ENCODE measurements at regions not wholly inside any gene's neighbourhood (a gene's known extent, or its start where the extent isn't known, plus 50 kb on each side); places are given as distances from the start of the nearest gene placed in this dataset.
"Not testable (repeated sequence)": the region's sequence is repeated elsewhere in the genome, so short reads cannot be mapped to it uniquely, and the experiment has no call there.

DNA sequence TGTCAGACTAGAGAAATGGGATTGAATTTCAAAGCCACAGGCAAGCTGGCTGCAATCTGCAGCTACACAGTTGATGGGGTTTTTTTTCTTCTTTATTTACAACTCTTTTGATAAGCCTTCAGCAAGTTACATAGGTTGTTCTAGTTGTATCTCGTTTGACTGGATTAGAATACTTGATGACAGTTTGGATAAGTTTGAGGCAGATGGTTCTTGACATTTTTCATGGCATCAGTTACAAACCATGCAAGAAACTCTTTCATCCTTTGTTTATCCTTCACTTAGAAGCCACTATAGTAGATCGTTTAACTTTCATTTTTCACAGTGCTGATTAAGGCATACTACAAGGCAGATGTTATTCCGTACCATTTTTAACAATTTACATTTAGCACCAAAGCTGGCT is 238.9 kb downstream of the TOX3 start:
- DNase-seq: no peak

DNA sequence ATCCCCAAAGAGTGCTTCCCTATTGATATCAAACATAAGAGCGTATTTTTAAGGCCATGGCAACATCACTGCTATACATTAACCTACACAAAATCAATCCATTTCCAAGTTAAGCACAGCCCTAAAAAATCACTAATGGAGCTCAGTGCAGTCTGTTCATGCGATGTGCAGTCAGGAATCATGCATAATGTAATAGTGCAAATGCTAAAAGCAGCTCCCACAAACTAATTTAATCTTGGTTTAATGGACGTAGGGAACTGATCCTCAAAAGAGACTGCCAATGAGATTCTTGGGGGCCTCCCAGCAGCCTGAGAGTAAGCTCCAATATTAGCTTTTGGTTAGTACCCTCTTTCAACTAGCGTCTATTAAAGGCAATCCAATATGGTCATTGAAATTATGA is 245.9 kb downstream of the TOX3 start:
- no peak for DNase-seq

DNA sequence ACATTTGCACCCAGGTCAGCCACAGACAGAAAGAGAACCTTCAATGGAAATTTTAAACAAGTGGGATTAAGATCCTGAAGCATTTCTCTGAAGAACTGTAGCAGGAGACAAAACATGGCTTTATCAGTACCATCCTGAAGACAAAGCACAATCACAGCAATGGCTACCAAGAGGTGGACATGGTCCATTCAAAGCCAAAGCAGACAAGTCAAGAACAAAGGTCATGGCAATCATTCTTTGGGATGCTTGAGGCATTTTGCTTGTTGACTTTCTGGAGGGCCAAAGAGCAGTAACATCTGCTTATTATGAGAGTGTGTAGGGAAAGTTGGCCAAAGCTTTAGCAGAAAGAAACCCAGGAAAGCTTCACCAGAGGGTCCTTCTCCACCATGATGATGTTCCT is 248.2 kb downstream of the TOX3 start:
- no peak for DNase-seq

DNA sequence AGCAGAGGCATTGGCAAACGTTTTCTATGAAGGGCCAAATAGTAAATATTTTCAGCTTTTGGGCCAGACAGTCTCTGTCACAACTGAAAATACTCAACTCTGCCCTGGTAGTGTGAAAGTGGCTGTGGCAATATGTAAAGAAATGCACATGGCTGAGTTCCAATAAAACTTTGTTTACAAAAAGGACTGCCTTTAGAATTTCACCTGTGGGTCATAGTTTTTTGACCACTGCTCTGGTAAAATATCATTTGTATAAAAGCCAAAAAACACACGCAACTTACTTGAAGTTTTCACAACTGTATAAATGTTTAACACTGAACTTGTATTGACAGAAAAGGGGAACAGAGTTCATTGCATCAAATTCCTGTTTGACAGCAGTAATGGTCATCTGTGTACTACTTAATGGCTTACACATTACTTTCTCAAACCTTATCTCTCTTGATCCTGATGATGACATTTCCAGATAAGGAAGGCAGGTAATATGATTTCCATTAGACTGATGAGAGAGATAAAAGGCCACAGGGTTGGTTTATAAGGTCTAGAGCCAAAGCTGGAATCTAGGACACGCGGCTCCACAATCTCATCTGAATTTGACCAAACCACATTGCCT is 250.1 kb downstream of the TOX3 start:
- DNase-seq: not testable (repeated sequence)

DNA sequence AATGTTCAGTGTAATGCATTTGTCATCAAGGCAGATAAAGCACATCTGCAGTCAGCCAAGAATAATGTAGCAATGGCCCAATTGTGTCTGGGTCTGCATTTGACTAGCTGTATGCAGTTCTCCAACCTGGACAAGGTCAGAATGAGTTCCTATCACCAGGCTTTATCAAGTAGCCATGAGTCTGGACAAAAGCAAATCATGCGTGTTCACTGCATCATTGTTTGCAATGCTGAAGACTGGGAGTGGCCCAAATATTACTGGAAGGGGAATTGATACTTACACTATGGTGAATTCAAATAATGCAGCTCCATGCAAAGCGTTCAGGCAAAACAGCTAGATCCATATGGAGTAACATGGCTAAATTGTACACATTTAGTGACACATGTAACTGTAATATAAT is 250.9 kb downstream of the TOX3 start:
- no peak for DNase-seq

DNA sequence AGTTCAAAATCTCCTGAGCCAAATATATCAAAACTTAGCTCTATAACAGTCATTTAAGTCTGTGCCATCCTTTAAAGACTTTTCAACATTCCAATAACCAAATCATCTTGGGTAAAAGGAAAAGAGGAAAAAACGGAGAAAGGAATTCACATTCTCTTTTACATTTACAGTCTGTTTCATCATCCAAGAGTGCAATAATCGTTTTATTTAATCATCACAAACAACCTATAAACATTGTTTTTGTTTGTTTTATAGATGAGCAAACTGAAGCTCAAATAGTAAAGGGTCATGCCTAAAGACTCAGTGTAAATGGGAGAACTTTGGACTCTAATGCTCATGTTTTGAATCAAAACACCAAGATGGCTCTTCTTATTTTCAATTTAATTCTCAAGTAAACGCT is 252.3 kb downstream of the TOX3 start:
- no peak for DNase-seq

DNA sequence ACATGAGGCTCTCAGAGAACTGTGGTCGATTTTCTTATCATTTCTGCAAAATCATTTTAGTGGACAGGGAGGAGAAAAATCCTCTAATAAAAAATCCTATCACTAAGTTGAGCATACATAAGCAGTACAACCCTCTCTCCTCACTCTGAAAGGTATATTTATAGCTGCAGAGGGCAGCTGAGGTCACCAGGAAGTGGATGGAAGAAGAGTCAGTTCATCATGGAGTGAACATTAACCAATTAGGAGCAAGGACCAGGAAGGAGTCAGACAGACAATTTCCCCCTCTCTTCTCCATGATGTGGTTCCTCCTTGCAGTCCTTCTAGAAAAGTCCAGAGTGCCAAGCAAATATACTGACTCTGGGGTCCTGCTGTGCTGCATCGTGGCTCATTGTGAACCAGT is 253.7 kb downstream of the TOX3 start:
- no peak for DNase-seq

DNA sequence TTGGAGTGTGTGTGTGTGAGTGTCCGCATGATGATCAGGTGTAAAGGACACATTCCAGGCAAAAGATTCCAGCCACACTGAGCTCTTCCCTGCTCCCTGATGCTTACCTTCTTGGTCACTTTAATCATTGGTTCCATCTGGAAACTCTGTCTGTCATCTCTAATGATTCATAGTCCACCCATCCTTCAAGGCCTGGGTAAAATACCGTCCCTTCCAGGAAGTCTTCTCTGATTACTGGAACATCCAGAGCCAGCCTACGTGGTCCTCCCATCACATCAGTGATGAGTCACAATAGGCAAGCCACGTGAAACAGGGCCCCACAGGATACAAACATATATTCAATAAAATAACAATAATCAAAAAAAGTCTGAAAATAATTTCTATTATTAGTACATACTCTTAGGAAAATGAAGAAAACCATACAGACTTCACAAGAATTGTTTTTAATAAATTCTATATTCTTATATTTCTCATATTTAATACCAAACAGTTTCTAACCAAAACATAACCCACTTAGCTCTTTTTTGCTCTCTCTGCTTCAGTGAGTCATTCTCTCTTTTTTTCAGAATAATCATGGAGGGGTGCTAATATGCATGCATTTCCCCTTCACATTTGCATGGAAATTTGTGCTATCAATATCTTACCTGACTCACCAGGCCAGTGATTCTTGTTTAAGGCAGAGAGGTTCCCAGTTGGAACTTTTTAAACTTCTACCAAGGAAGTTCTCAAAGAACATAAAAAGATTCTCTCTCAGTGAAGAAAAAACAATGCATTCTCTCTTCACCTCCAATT is 263.2 kb downstream of the TOX3 start:
- DNase-seq: no peak

DNA sequence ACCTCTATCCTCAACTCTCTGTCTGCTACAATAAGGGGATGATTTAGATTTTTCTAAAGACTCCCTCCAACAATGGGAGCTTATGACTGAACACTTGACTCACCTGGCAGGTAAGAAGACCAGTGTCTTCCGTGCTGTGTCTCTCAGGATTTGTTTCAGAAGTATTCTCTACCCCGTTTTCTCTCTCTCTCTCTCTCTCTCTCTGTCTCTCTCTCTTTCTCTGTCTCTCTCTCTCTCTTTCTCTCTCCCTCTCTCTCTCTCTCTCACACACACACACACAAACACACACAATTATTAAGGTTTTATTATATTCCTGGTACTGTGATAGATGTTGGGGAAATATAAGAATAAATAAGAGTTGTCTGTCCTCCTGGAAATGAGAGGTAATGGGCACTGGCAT is 263.9 kb downstream of the TOX3 start:
- DNase-seq: no peak

DNA sequence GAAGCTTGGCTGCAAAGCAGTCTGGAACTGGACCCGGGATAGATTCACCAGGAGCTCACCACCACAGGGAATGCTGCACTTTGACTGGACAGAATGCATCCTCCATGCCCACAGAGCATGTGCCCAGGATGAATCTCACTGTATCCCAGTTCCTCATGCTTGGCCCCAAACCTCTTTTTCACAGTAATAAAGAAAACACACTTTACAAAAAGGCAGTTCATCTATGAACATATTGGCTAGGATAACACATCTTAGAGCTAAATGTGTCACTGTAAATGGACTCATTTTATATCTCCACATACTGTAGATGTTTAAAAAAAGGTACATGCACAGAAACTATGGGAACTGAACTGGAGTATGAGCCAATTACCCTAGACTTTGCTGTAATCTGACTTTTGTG is 266.9 kb downstream of the TOX3 start:
- no peak for DNase-seq

DNA sequence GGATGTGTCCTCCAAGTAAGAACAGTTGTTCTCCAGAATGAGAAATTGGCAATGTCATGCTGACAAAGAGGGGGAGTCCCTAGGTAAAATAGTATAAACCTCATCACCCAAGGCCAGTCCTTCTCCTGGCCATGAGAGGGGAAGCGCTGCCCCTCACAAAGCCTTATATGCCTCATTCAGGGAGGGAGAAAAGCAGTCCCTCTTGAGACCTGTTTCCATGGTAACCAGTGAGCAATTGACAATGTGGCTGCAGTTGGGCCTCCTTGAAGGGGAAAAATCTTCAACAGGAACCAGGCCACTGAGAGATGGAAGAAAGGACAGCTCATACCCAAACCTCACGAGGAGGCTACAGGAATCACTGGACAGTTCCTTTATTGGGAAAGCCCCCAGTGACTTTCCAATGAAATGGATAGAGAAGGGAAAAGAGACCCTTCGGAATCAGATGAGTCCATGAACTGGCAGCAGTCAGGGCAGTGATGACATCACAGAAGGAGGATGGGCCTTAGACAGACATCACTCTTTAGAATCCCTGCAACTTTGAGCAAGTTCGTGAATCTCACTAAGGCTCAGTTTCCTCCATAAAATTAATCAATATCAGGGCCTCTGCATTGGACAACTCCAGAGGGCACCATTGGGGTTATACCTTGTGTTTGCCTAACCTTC is 275.7 kb downstream of the TOX3 start:
- DNase-seq: no peak

DNA sequence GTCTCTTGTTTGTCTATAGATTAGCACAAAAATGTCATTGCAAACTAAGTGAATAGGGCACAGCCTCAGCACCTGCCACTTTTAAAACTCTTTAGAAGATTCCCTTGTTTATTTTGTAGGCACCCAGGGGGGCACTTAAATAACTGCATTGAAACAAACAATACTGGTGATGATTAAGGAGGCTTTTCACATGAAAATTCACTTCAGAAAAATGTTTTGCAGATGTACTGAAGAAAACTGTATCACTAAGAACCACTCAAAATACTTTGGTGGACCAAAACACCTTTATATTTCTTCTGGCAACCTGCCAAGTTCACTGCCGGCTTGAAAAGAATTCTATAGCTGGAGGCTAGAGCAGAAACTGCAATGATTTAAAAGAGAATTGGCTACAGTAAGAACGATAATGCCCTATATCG is 281.5 kb downstream of the TOX3 start:
- DNase-seq: no peak

DNA sequence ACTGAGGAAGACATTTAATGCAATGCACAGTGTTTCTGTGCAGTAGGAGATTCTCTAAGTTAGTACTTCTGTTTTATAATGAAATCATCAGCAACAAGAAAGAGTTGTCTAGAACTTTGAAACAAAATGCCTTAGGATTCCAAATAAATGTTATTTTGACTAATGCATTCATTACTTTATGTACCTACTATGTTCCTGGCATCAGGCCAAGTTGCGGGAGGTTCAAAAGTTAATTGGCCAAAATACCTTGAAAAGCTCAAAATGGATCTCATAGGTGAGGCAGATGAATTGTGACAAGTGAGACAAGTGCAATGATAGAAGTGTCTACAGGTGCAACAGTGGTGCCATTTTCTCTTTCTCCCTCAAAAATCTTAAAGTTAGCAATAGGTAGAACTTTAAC is 289.4 kb downstream of the TOX3 start:
- no peak for DNase-seq

DNA sequence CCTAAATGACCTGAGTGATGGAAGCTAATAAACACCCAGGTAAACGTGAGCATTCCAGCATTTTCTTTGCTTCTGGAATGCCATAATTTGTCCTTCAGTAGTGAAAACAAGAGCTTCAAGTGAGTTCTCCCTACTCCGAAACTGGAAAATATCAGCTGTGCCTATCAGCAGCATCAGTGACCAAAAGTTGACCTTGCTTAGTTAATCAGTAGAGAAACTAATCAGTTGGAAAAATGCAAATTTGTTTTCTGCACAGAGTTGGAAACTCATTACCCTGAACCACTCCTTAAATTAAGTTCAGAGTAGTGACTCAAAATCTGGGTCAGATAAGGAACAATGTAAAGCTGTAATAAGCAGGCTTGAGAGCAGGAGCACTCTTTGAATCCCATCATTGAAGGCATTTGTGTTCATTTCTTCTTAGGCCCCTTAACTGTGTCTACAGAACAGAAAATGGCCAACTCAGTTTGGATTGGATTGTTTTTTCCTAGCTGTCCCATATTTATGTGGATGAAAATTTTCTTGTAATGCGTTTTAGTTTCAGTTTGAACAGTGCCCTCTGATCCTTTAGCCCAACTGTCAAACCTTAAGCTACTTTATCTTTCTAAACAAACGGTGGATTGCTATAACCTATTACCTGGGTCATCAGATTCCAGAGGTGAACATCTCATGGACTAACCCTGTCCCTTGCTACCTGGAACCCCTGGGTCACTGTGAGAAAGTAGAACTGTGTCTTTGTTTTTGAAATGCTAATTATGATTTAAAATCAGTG is 290.4 kb downstream of the TOX3 start:
- DNase-seq: no peak

DNA sequence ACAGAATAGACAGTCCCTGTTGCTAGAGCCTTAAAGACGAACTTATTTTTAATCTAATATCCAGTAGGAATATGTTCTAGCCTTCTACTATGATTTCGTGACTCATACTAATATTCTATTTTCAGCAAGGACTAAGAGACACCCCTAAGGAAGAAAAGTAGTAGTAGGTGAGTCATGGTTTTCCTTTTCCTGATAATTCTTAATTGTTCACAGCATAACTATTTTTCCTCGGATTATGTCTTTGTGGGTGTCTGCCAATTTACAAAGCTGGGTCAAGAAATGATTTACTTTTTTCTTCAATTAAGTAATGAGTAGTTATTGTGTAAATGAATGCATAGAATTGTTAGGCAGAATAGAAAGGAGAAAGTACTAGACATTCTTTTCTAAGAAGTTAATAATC is 292.2 kb downstream of the TOX3 start:
- DNase-seq: no peak

DNA sequence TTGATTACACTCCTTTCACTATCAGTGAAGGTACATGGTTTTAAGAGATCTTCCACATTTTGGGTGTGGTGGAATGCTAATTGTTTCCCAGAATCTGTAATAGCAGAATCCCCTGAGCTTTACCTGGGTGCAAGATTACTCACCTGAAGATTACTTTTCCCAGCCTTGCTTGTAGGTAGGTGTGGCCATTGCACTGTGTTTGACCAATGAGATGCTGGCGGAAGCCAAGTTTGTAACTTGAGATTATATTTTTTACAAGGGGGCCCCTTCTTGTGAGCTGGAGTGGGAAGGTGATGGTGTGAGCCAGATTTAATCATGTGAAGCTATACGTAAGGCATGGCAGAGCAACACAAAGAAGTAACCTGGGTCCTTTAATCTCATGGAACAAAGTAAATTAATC is 294.3 kb downstream of the TOX3 start:
- DNase-seq: no peak

DNA sequence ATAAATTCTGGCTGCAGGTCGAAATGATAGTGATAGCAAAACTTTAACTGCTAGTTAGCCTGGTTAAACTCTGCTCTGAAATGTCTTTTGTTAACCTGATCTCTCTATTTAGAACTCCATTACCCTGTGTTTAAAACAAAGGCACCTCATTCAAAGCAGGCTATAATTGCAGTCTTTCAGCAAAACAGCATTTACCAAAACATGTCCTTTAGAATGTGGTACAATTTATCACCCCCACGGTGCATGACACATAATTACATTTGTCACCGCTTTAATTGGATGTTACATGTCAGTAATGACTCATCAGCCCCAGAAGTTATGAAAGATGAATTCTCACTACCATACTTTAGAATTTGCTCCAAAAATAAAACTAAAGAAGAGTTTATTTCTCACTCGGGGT is 295.4 kb downstream of the TOX3 start:
- no peak for DNase-seq

DNA sequence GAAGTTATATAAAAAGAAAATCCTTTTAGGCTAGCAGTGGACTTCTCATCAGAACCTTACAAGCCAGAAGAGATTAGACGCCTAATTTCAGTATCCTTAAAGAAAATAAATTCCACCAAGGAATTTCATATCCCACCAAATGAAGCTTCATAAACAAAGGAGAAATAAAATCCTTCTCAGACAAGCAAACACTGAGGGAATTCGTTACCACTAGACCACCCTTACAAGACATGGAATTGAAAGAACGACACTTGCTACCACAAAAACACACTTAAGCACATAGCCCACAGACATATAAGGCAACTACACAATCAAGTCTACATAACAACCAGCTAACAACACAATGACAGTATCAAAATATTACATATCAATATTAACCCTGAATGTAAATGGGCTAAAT is 299.2 kb downstream of the TOX3 start:
- no peak for DNase-seq

DNA sequence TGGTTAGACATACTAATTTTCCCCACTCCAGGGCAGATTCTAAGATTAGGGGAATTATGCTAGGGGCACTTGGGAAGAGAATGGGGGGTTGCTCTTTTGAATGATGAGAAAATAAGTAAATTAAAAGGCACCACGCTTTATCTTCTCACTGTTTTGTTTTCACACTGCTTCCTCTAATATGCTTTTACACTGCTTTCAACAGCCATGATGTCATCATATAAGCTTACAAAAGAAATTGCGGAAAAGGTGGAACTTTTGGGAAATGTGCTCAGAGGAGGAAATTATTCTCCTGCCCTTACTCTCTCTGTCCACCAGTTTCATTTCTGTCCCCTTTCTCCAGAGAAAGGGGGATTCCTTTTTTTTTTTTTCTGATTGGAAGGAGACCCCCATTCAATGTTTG is 308.2 kb downstream of the TOX3 start:
- DNase-seq: no peak

DNA sequence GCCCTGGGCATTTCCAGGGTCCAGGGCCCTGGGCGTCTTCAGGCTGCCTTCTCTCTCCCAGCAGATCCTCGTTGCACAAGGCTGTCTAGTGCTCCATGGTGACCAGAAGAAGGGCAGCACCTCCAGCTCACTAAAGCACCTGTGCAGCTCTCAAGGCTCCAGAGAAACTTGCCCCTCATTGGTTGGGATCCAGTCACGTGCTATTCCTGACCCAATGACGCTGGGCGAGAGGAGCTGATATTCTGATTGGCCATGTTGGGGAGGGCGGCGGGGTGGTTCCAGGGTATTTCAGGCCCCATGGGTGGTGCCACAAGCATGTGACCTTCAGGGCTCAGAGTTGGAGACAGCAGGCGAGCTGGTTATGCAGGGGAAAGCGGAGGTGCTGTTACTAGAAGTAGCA is 309.1 kb downstream of the TOX3 start:
- no peak for DNase-seq

DNA sequence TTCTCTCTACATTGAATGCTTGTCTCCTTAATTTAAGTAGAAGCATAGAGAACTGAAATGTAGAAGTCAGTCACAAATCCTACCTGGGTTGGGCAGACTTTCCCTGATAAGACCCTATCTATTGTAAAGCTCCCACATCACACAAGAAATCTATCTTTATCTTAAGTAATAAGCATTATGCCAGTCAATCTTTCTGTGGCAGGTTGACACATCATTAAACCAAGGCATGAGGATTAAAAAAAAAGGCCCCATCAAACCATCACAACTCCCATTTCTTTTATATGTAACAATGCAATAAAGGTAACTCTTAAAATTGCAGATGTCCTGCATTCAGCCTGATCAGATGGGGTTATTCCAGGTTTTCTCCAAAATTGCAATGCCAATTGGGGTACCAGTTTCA is 311.8 kb downstream of the TOX3 start:
- no peak for DNase-seq

DNA sequence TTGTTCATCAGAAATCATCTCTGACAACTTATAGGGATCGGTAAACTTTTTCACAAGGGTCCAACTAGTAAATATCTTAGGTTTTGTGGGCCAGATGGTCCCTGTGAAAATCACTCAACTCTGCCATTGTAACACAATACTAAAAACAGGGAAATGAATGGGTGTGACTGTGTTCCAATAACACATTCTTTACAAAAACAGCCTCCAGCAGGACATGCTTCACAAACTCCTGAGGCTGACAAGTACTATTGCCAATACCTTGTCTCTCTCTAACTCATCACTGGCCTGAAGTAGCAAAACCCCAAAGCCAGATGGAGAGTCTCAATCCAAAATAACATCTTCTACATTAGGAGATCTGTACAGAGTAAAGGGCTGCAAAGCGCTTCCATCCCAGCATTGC is 312.3 kb downstream of the TOX3 start:
- DNase-seq: no peak

DNA sequence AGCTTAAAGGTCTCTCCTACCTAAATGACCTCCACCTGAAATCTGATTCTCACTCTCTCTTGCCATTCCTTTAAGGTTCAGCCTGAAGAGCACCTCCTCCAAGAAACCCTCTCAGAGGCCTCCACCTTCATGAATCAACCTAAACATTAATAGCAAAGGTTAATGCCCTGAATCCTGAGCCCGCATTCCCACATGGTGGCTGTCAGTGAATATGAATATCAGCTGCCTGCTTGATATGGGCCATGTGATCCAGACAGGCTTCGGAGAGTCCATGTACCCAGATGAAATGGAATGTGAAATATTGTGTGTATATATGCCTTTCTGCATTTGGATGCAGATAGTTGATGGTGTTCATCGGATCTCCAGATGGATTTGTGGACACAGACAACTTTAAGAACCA is 317.5 kb downstream of the TOX3 start:
- DNase-seq: no peak

DNA sequence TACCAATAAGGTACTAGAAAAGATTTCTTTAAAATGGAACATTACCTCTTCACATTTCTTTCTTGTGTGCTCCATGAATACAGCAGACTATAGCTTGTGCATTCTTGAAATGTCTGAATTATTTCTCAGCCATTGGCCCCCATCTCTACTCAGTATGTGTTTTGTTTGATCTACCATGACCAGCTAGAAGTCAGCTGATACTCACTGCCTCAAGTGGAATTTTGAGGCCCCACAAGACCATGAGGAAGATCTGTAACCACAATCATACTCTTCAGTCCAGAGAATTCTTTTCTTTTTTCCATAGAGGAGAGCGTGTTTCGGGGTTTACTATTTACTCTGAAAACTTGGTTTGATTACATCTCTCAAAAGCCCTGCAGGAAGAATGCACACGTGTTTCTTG is 319.1 kb downstream of the TOX3 start:
- DNase-seq: no peak
